GM12878 (cell line): ENCODE measurements at regions not wholly inside any gene's neighbourhood (a gene's known extent, or its start where the extent isn't known, plus 50 kb on each side); places are given as distances from the start of the nearest gene placed in this dataset.

Source experiments
- ATAC-seq: fragments of 200-7000 bp; cut with Tn5 transposase; 3 replicates; pipeline ENCODE4 v1.9.1; 2020; ENCODE audit warnings: mild to moderate bottlenecking, moderate library complexity
- BruUV-seq: library from RNA; stranded (reverse); fragments of 400-500 nt; replicated peaks from 2 replicates; lab custom pipeline; 2021; lab: Mats Ljungman, UMichigan
- CTCF ChIA-PET: fragments of 300-600 bp; sonication (Branson Sonifier 250); formaldehyde crosslinking; extraction: SDS; loops from one replicate; lab custom pipeline; 2021; ENCODE audit warnings: inconsistent platforms; lab: Yijun Ruan, JAX
- POLR2A ChIA-PET: fragments of 350-600 bp; formaldehyde crosslinking; extraction: SDS; loops from one replicate; lab custom pipeline; 2021; ENCODE audit warnings: inconsistent platforms; lab: Charles Lee
- RAD21 ChIA-PET: fragments of 300-600 bp; sonication (Branson Sonifier 250); formaldehyde crosslinking; loops from one replicate; lab custom pipeline; 2023; ENCODE audit warnings: antibody characterized with exemption; ENCODE audit not compliant: unreplicated experiment; lab: Charles Lee
- SMC1A ChIA-PET: fragments of 300-600 bp; sonication (Branson Sonifier 250); formaldehyde crosslinking; loops from one replicate; lab custom pipeline; 2023; ENCODE audit not compliant: unreplicated experiment, uncharacterized antibody; lab: Charles Lee
- DNase-seq: peaks from one replicate; pipeline ENCODE4 v3.0.0-alpha.2; 2011; ENCODE audit warnings: low read depth, low spot score
- FAIRE-seq: peaks from 3 replicates; lab custom pipeline; 2011; peaks lifted over from hg19 to GRCh38; lab: Jason Lieb, UNC
- H2AFZ ChIP-seq: 2 replicates; pipeline ENCODE4 v1.6.0; 2011; ENCODE audit warnings: low read depth, low read length, control low read depth; ENCODE audit not compliant: control insufficient read depth
- H3K27ac ChIP-seq: 2 replicates; pipeline ENCODE4 v1.5.1; 2011; ENCODE audit warnings: control low read depth; ENCODE audit not compliant: control insufficient read depth, insufficient read depth
- H3K27me3 ChIP-seq, 2 experiments: replicated peaks in 1 of 2; 2 replicates each; pipeline versions ENCODE4 v1.6.0 to v1.6.1; 2011; ENCODE audit warnings: low read length in 1 of 2; ENCODE audit not compliant: control insufficient read depth in 2 of 2, insufficient read depth in 2 of 2
- H3K36me3 ChIP-seq, 2 experiments: 2 replicates each; pipeline ENCODE4 v1.5.1; 2011; ENCODE audit warnings: low read length in 1 of 2; ENCODE audit not compliant: control insufficient read depth in 2 of 2, insufficient read depth in 2 of 2
- H3K4me1 ChIP-seq: 2 replicates; pipeline ENCODE4 v1.6.1; 2011; ENCODE audit warnings: mild to moderate bottlenecking, low read length, moderate library complexity, mixed read lengths; ENCODE audit not compliant: control insufficient read depth, insufficient read depth
- H3K4me2 ChIP-seq: 2 replicates; pipeline ENCODE4 v1.6.0; 2011; ENCODE audit warnings: control low read depth; ENCODE audit not compliant: control insufficient read depth, insufficient read depth
- H3K4me3 ChIP-seq: fragments of 200-600 bp; sonication (generic); 2 replicates; pipeline ENCODE4 v1.5.1; 2016
- H3K79me2 ChIP-seq: 2 replicates; pipeline ENCODE4 v1.6.0; 2011; ENCODE audit warnings: low read length; ENCODE audit not compliant: control insufficient read depth, insufficient read depth
- H3K9ac ChIP-seq: 2 replicates; pipeline ENCODE4 v1.8.0; 2011; ENCODE audit warnings: low read length, control low read depth, mixed read lengths; ENCODE audit not compliant: control insufficient read depth, insufficient read depth
- H3K9me3 ChIP-seq: replicated peaks from 3 replicates; pipeline ENCODE4 v1.5.1; 2011; ENCODE audit warnings: mild to moderate bottlenecking, low read length; ENCODE audit not compliant: control insufficient read depth, insufficient read depth
- H4K20me1 ChIP-seq: 2 replicates; pipeline ENCODE4 v1.6.0; 2011; ENCODE audit not compliant: control insufficient read depth, insufficient read depth
- EGR1 ChIP-seq, 2 experiments: IDR thresholded peaks; 1 replicate in 1 of 2; 2 replicates in 1 of 2; pipeline ENCODE4 v1.6.1; 2011 to 2012; ENCODE audit warnings: low read depth in 2 of 2, low read length in 2 of 2, borderline replicate concordance in 1 of 2, mild to moderate bottlenecking in 1 of 2, moderate library complexity in 1 of 2
- MTA2 ChIP-seq: fragments of 450-650 bp; IDR thresholded peaks from 2 replicates; pipeline ENCODE4 v1.6.1; 2016; ENCODE audit warnings: low read depth, mild to moderate bottlenecking, moderate library complexity
- SIN3A ChIP-seq: IDR thresholded peaks from 2 replicates; pipeline ENCODE4 v1.6.1; 2012; ENCODE audit warnings: low read depth, low read length, improper control_type of control experiment
- SREBF2 ChIP-seq: IDR thresholded peaks from 2 replicates; pipeline ENCODE4 v1.6.1; 2012; ENCODE audit warnings: mild to moderate bottlenecking, low read length
- ZBTB4 ChIP-seq: fragments of 450-650 bp; formaldehyde crosslinking; IDR thresholded peaks from 2 replicates; pipeline ENCODE4 v1.4.0; 2022; ENCODE audit warnings: mild to moderate bottlenecking, moderate library complexity
- ZNF24 ChIP-seq: fragments of 450-650 bp; IDR thresholded peaks from 2 replicates; pipeline ENCODE4 v1.6.1; 2017; ENCODE audit warnings: antibody characterized with exemption, mild to moderate bottlenecking
- WGBS: methylation state at CpG from one replicate; pipeline ENCODE4 v1.1.6; 2016; ENCODE audit warnings: low lambda C conversion rate; ENCODE audit not compliant: insufficient replicate concordance, insufficient coverage; ENCODE audit errors: missing lambda C conversion rate; 5-methylcytosine and 5-hydroxymethylcytosine counted together
- in situ Hi-C: fragments of 300-500 bp; cut with MboI; formaldehyde crosslinking; loops from 9 replicates; pipeline ENCODE4 v1.14.3; 2018; ENCODE audit warnings: mixed read lengths
- intact Hi-C: fragments of 100-400 bp; cut with micrococcal nuclease; formaldehyde crosslinking; loops from one replicate; pipeline ENCODE4 v1.14.2; 2022; ENCODE audit not compliant: unreplicated experiment
- TF ChIP-seq, protein P1 (sequence below): IDR thresholded peaks from 2 replicates; pipeline ENCODE4 v1.6.1; 2011; ENCODE audit warnings: low read depth, mild to moderate bottlenecking, low read length, moderate library complexity, borderline replicate concordance; ENCODE audit errors: extremely low read depth
- TF ChIP-seq, protein P2 (sequence below): IDR thresholded peaks from 2 replicates; pipeline ENCODE4 v1.6.1; 2011; ENCODE audit warnings: low read depth, low read length, improper control_type of control experiment, borderline replicate concordance

GRCh38 chr2:200081236-200081635 is 125.9 kb downstream of the MAIP1 start:
- in situ Hi-C loops (no loop called here), intact Hi-C loops (no loop called here)
- ATAC-seq (no peak), FAIRE-seq (no peak), DNase-seq (no peak)
- no peaks in the 10 kb centered on the region for H3K36me3 ChIP-seq
- POLR2A ChIA-PET, result no interaction called here
- H3K79me2 ChIP-seq, result no peaks in the 10 kb centered on the region
- WGBS, result 34% methylated on average over 8 of the region's 8 CpGs
- RAD21 ChIA-PET, result no interaction called here
- H3K9me3 ChIP-seq, result no peaks in the 10 kb centered on the region
- H3K27ac ChIP-seq, result no peak overlapping the region
- no peaks in the 10 kb centered on the region for H4K20me1 ChIP-seq
- no peak overlapping the region for H2AFZ ChIP-seq
- no peaks in the 10 kb centered on the region for H3K4me1 ChIP-seq
- no peaks in the 10 kb centered on the region; a peak in 1 of 4 replicates for H3K27me3 ChIP-seq
- no peak overlapping the region for H3K4me3 ChIP-seq
- no TSS peak for BruUV-seq
- TF ChIP-seq ZNF24 (no peak), MTA2 (no peak), SIN3A (no peak), SREBF2 (no peak)
- TF ChIP-seq, protein P1, sequence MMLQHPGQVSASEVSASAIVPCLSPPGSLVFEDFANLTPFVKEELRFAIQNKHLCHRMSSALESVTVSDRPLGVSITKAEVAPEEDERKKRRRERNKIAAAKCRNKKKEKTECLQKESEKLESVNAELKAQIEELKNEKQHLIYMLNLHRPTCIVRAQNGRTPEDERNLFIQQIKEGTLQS, result no peak
- TF ChIP-seq, protein P2, sequence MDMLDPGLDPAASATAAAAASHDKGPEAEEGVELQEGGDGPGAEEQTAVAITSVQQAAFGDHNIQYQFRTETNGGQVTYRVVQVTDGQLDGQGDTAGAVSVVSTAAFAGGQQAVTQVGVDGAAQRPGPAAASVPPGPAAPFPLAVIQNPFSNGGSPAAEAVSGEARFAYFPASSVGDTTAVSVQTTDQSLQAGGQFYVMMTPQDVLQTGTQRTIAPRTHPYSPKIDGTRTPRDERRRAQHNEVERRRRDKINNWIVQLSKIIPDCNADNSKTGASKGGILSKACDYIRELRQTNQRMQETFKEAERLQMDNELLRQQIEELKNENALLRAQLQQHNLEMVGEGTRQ, result no peak
- SMC1A ChIA-PET, result interaction anchor here (0.7 to 1.1 kb wide), 3 partner anchors 11 to 53 kb away, joined by 3 read pairs; no protein-coding TSS in a partner anchor
- H3K9ac ChIP-seq, result no peak overlapping the region
- no peak overlapping the region for H3K4me2 ChIP-seq
- CTCF ChIA-PET, result no interaction called here

- in situ Hi-C loops, result no loop called here
- Histone ChIP-seq H3K27ac (no peak overlapping the region), H3K27me3 (no peaks in the 10 kb centered on the region; a peak in 1 of 4 replicates), H4K20me1 (no peaks in the 10 kb centered on the region), H3K4me2 (no peak overlapping the region), H3K79me2 (no peaks in the 10 kb centered on the region), H3K9ac (no peak overlapping the region), H3K4me3 (no peak overlapping the region), H2AFZ (no peak overlapping the region), H3K9me3 (no peaks in the 10 kb centered on the region), H3K36me3 (no peaks in the 10 kb centered on the region), H3K4me1 (no peaks in the 10 kb centered on the region)
- FAIRE-seq, result no peak
- intact Hi-C loops, result no loop called here
- SMC1A ChIA-PET, result interaction anchor here (0.9 to 1.1 kb wide), 2 partner anchors 47 to 52 kb away, joined by 3 read pairs; no protein-coding TSS in a partner anchor
- DNase-seq, result no peak
- TF ChIP-seq ZBTB4, result no peak
- TF ChIP-seq EGR1 (IDR thresholded peaks at IDR 0.05; ENCODE audit: borderline replicate concordance in 1 of 2, low read depth in 2 of 2, low read length in 2 of 2), result no peak
- RAD21 ChIA-PET, result no interaction called here
- ATAC-seq, result no peak
- no TSS peak for BruUV-seq
- WGBS, result 40% methylated on average over 2 of the region's 2 CpGs
- CTCF ChIA-PET, result no interaction called here
- POLR2A ChIA-PET, result no interaction called here
Measured at GRCh38 chr2:200081811-200082210, 126.4 kb downstream of the MAIP1 start.
